ENCODE measurements at regions not wholly inside any gene's neighbourhood (a gene's known extent, or its start where the extent isn't known, plus 50 kb on each side); places are given as distances from the start of the nearest gene placed in this dataset.

GRCh38 chr19:27911122-27911898 lies 1301.6 kb downstream of the UQCRFS1 start:
- Histone ChIP-seq H3K4me3 (ENCODE audit: insufficient read length, low read depth) (no peak overlapping the region), H3K4me1 (ENCODE audit: insufficient read depth, insufficient read length) (no peaks in the 10 kb centered on the region), H3K9ac (ENCODE audit: insufficient read length, low read depth) (no peak overlapping the region), H3K36me3 (ENCODE audit: insufficient read depth, insufficient read length, low read length) (no peaks in the 10 kb centered on the region), H3K27me3 (ENCODE audit: insufficient read depth, insufficient read length) (no peaks in the 10 kb centered on the region), H3K9me3 (ENCODE audit: insufficient read depth, low read length) (no peaks in the 10 kb centered on the region)
- no peak for DNase-seq (ENCODE audit: low read depth, low spot score)
- no peak for TF ChIP-seq SUZ12 (IDR thresholded peaks at IDR 0.05; ENCODE audit: extremely low read depth, insufficient read depth, insufficient read length)
- no peak for TF ChIP-seq ZNF274 (IDR thresholded peaks at IDR 0.05; ENCODE audit: low read depth, low read length)

- H3K4me1 ChIP-seq (ENCODE audit: insufficient read depth, insufficient read length), result no peaks in the 10 kb centered on the region
- no peak for TF ChIP-seq SUZ12 (IDR thresholded peaks at IDR 0.05; ENCODE audit: extremely low read depth, insufficient read depth, insufficient read length)
- TF ChIP-seq YY1 (IDR thresholded peaks at IDR 0.05; ENCODE audit: insufficient read depth, insufficient read length), result no peak
- no peak for TF ChIP-seq ZNF274 (IDR thresholded peaks at IDR 0.05; ENCODE audit: low read depth, low read length)
- no peak for DNase-seq (ENCODE audit: low read depth, low spot score)
- H3K9ac ChIP-seq (ENCODE audit: insufficient read length, low read depth), result no peak overlapping the region
- no peak overlapping the region for H3K4me3 ChIP-seq (ENCODE audit: insufficient read length, low read depth)
- no peaks in the 10 kb centered on the region for H3K27me3 ChIP-seq (ENCODE audit: insufficient read depth, insufficient read length)
- no peaks in the 10 kb centered on the region for H3K9me3 ChIP-seq (ENCODE audit: insufficient read depth, low read length)
- H3K36me3 ChIP-seq (ENCODE audit: insufficient read depth, insufficient read length, low read length), result no peaks in the 10 kb centered on the region
Observed at GRCh38 chr19:27909861-27910260, 1303.1 kb downstream of the UQCRFS1 start.

GRCh38 chr19:27909185-27909840 lies 1303.6 kb downstream of the UQCRFS1 start:
- H3K9ac ChIP-seq (ENCODE audit: insufficient read length, low read depth), result no peak overlapping the region
- no peaks in the 10 kb centered on the region for H3K9me3 ChIP-seq (ENCODE audit: insufficient read depth, low read length)
- H3K27me3 ChIP-seq (ENCODE audit: insufficient read depth, insufficient read length), result no peaks in the 10 kb centered on the region
- no peaks in the 10 kb centered on the region for H3K4me1 ChIP-seq (ENCODE audit: insufficient read depth, insufficient read length)
- no peak for DNase-seq (ENCODE audit: low read depth, low spot score)
- TF ChIP-seq SUZ12 (IDR thresholded peaks at IDR 0.05; ENCODE audit: extremely low read depth, insufficient read depth, insufficient read length) (no peak), YY1 (IDR thresholded peaks at IDR 0.05; ENCODE audit: insufficient read depth, insufficient read length) (no peak)
- H3K36me3 ChIP-seq (ENCODE audit: insufficient read depth, insufficient read length, low read length), result no peaks in the 10 kb centered on the region
- H3K4me3 ChIP-seq (ENCODE audit: insufficient read length, low read depth), result no peak overlapping the region

GRCh38 chr19:27906081-27906480 lies 1306.9 kb downstream of the UQCRFS1 start:
- no peak overlapping the region for H3K9ac ChIP-seq (ENCODE audit: insufficient read length, low read depth)
- no peaks in the 10 kb centered on the region for H3K27me3 ChIP-seq (ENCODE audit: insufficient read depth, insufficient read length)
- no peaks in the 10 kb centered on the region for H3K36me3 ChIP-seq (ENCODE audit: insufficient read depth, insufficient read length, low read length)
- DNase-seq (ENCODE audit: low read depth, low spot score), result no peak
- no peak overlapping the region for H3K4me3 ChIP-seq (ENCODE audit: insufficient read length, low read depth)
- no peaks in the 10 kb centered on the region for H3K4me1 ChIP-seq (ENCODE audit: insufficient read depth, insufficient read length)
- no peaks in the 10 kb centered on the region for H3K9me3 ChIP-seq (ENCODE audit: insufficient read depth, low read length)
- TF ChIP-seq ZNF274 (IDR thresholded peaks at IDR 0.05; ENCODE audit: low read depth, low read length) (no peak), SUZ12 (IDR thresholded peaks at IDR 0.05; ENCODE audit: extremely low read depth, insufficient read depth, insufficient read length) (no peak), YY1 (IDR thresholded peaks at IDR 0.05; ENCODE audit: insufficient read depth, insufficient read length) (no peak)

GRCh38 chr19:27905074-27905473 lies 1307.9 kb downstream of the UQCRFS1 start:
- Histone ChIP-seq H3K4me1 (ENCODE audit: insufficient read depth, insufficient read length) (no peaks in the 10 kb centered on the region), H3K9me3 (ENCODE audit: insufficient read depth, low read length) (no peaks in the 10 kb centered on the region), H3K27me3 (ENCODE audit: insufficient read depth, insufficient read length) (no peaks in the 10 kb centered on the region), H3K9ac (ENCODE audit: insufficient read length, low read depth) (no peak overlapping the region), H3K36me3 (ENCODE audit: insufficient read depth, insufficient read length, low read length) (no peaks in the 10 kb centered on the region), H3K4me3 (ENCODE audit: insufficient read length, low read depth) (no peak overlapping the region)
- DNase-seq (ENCODE audit: low read depth, low spot score), result no peak
- TF ChIP-seq YY1 (IDR thresholded peaks at IDR 0.05; ENCODE audit: insufficient read depth, insufficient read length), result no peak
- no peak for TF ChIP-seq SUZ12 (IDR thresholded peaks at IDR 0.05; ENCODE audit: extremely low read depth, insufficient read depth, insufficient read length)
- no peak for TF ChIP-seq ZNF274 (IDR thresholded peaks at IDR 0.05; ENCODE audit: low read depth, low read length)

- TF ChIP-seq ZNF274 (IDR thresholded peaks at IDR 0.05; ENCODE audit: low read depth, low read length) (no peak), SUZ12 (IDR thresholded peaks at IDR 0.05; ENCODE audit: extremely low read depth, insufficient read depth, insufficient read length) (no peak), YY1 (IDR thresholded peaks at IDR 0.05; ENCODE audit: insufficient read depth, insufficient read length) (no peak)
- Histone ChIP-seq H3K4me1 (ENCODE audit: insufficient read depth, insufficient read length) (no peaks in the 10 kb centered on the region), H3K9ac (ENCODE audit: insufficient read length, low read depth) (no peak overlapping the region), H3K4me3 (ENCODE audit: insufficient read length, low read depth) (no peak overlapping the region), H3K9me3 (ENCODE audit: insufficient read depth, low read length) (no peaks in the 10 kb centered on the region), H3K27me3 (ENCODE audit: insufficient read depth, insufficient read length) (no peaks in the 10 kb centered on the region), H3K36me3 (ENCODE audit: insufficient read depth, insufficient read length, low read length) (no peaks in the 10 kb centered on the region)
- DNase-seq (ENCODE audit: low read depth, low spot score), result no peak
Observed at GRCh38 chr19:27901078-27901477, 1311.9 kb downstream of the UQCRFS1 start.

- Histone ChIP-seq H3K4me3 (ENCODE audit: insufficient read length, low read depth) (no peak overlapping the region), H3K27me3 (ENCODE audit: insufficient read depth, insufficient read length) (no peaks in the 10 kb centered on the region), H3K9me3 (ENCODE audit: insufficient read depth, low read length) (no peaks in the 10 kb centered on the region), H3K36me3 (ENCODE audit: insufficient read depth, insufficient read length, low read length) (no peaks in the 10 kb centered on the region), H3K9ac (ENCODE audit: insufficient read length, low read depth) (no peak overlapping the region), H3K4me1 (ENCODE audit: insufficient read depth, insufficient read length) (no peaks in the 10 kb centered on the region)
- no peak for TF ChIP-seq SUZ12 (IDR thresholded peaks at IDR 0.05; ENCODE audit: extremely low read depth, insufficient read depth, insufficient read length)
- no peak for TF ChIP-seq ZNF274 (IDR thresholded peaks at IDR 0.05; ENCODE audit: low read depth, low read length)
- no peak for TF ChIP-seq YY1 (IDR thresholded peaks at IDR 0.05; ENCODE audit: insufficient read depth, insufficient read length)
- DNase-seq (ENCODE audit: low read depth, low spot score), result no peak
Observed at GRCh38 chr19:27896091-27896490, 1316.9 kb downstream of the UQCRFS1 start.

Measured in NT2/D1 (cell line).